ENCODE measurements at regions not wholly inside any gene's neighbourhood (a gene's known extent, or its start where the extent isn't known, plus 50 kb on each side); places are given as distances from the start of the nearest gene placed in this dataset.

- TF ChIP-seq, protein P1, sequence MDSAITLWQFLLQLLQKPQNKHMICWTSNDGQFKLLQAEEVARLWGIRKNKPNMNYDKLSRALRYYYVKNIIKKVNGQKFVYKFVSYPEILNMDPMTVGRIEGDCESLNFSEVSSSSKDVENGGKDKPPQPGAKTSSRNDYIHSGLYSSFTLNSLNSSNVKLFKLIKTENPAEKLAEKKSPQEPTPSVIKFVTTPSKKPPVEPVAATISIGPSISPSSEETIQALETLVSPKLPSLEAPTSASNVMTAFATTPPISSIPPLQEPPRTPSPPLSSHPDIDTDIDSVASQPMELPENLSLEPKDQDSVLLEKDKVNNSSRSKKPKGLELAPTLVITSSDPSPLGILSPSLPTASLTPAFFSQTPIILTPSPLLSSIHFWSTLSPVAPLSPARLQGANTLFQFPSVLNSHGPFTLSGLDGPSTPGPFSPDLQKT (IDR thresholded peaks at IDR 0.05; ENCODE audit: borderline replicate concordance, low read depth, low read length): no peak
- TF ChIP-seq ZNF623 (tag by site-specific recombination; IDR thresholded peaks at IDR 0.05) (no peak), ZNF660 (tag by site-specific recombination; IDR thresholded peaks at IDR 0.05) (no peak)
Observed at GRCh38 chr13:107293924-107294323, 726.0 kb upstream of the ARGLU1 start (continued).

GRCh38 chr13:107291875-107292274, 723.9 kb upstream of the ARGLU1 start:
- TF ChIP-seq, protein P2, sequence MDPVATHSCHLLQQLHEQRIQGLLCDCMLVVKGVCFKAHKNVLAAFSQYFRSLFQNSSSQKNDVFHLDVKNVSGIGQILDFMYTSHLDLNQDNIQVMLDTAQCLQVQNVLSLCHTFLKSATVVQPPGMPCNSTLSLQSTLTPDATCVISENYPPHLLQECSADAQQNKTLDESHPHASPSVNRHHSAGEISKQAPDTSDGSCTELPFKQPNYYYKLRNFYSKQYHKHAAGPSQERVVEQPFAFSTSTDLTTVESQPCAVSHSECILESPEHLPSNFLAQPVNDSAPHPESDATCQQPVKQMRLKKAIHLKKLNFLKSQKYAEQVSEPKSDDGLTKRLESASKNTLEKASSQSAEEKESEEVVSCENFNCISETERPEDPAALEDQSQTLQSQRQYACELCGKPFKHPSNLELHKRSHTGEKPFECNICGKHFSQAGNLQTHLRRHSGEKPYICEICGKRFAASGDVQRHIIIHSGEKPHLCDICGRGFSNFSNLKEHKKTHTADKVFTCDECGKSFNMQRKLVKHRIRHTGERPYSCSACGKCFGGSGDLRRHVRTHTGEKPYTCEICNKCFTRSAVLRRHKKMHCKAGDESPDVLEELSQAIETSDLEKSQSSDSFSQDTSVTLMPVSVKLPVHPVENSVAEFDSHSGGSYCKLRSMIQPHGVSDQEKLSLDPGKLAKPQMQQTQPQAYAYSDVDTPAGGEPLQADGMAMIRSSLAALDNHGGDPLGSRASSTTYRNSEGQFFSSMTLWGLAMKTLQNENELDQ (tag by site-specific recombination; IDR thresholded peaks at IDR 0.05; ENCODE audit: low read depth): no peak
- TF ChIP-seq ZNF114 (tag by site-specific recombination; IDR thresholded peaks at IDR 0.05) (no peak), MZF1 (tag by site-specific recombination; IDR thresholded peaks at IDR 0.05; ENCODE audit: borderline replicate concordance) (no peak), ZNF624 (tag by site-specific recombination; IDR thresholded peaks at IDR 0.05) (no peak), ZNF121 (tag by site-specific recombination; IDR thresholded peaks at IDR 0.05) (no peak), ZNF19 (tag by site-specific recombination; IDR thresholded peaks at IDR 0.05; ENCODE audit: low read depth) (no peak), SETDB1 (IDR thresholded peaks at IDR 0.05; ENCODE audit: insufficient read length, low read length) (no peak), ZNF658 (tag by site-specific recombination; IDR thresholded peaks at IDR 0.05) (no peak), KLF9 (tag by site-specific recombination; IDR thresholded peaks at IDR 0.05; ENCODE audit: low read depth) (no peak), ZNF416 (tag by site-specific recombination; IDR thresholded peaks at IDR 0.05) (no peak), ZNF335 (tag by site-specific recombination; conservative IDR thresholded peaks at IDR 0.05) (no peak), ZNF560 (tag by site-specific recombination; IDR thresholded peaks at IDR 0.05; ENCODE audit: borderline replicate concordance) (no peak)
- TF ChIP-seq, protein P3, sequence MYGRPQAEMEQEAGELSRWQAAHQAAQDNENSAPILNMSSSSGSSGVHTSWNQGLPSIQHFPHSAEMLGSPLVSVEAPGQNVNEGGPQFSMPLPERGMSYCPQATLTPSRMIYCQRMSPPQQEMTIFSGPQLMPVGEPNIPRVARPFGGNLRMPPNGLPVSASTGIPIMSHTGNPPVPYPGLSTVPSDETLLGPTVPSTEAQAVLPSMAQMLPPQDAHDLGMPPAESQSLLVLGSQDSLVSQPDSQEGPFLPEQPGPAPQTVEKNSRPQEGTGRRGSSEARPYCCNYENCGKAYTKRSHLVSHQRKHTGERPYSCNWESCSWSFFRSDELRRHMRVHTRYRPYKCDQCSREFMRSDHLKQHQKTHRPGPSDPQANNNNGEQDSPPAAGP (tag by site-specific recombination; IDR thresholded peaks at IDR 0.05): no peak
- TF ChIP-seq, protein P4, sequence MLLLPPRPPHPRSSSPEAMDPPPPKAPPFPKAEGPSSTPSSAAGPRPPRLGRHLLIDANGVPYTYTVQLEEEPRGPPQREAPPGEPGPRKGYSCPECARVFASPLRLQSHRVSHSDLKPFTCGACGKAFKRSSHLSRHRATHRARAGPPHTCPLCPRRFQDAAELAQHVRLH (tag by site-specific recombination; IDR thresholded peaks at IDR 0.05): no peak
- POLR2A ChIA-PET: no interaction called here
- Histone ChIP-seq H3K9me3 (ENCODE audit: control insufficient read depth, insufficient read depth, low read depth, low read length) (no peaks in the 10 kb centered on the region), H3K4me1 (ENCODE audit: control insufficient read depth, insufficient read depth, low read length) (no peaks in the 10 kb centered on the region), H3K36me3 (ENCODE audit: control insufficient read depth in 2 of 2, insufficient read depth in 1 of 2, low read length in 2 of 2) (no peaks in the 10 kb centered on the region), H3K27ac (ENCODE audit: extremely low read depth, low read depth, low read length) (no peak overlapping the region), H3K4me3 (ENCODE audit: low read depth, low read length) (no peak overlapping the region)
- CTCF ChIA-PET: interaction anchor here (0.7 kb wide), 1 partner anchor 165 kb away, joined by 3 read pairs; no protein-coding TSS in a partner anchor

DNA sequence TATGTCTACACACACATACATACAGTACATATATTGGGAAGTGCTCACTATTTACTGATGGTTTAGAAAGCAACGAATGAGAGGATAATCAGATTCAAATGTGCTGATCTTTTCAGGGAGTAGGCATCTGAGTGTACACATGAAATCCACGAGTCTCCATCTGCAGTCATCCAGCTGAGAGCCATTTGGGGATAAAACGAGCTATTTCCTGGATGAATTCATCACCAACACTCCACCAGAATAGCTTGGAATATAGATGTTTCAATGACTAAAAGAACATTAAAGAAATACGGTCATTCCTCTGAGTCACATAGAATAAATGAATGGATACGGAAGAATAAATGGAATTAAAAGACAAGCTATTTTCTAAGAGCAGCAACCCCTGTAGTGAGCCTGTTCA, 721.6 kb upstream of the ARGLU1 start:
- H3K27ac ChIP-seq (ENCODE audit: extremely low read depth, low read depth, low read length): no peak overlapping the region
- no peaks in the 10 kb centered on the region for H3K36me3 ChIP-seq (ENCODE audit: control insufficient read depth in 2 of 2, insufficient read depth in 1 of 2, low read length in 2 of 2)
- ChIA-PET CTCF (no interaction called here), POLR2A (no interaction called here)
- no peak overlapping the region for H3K4me3 ChIP-seq (ENCODE audit: low read depth, low read length)
- no peaks in the 10 kb centered on the region for H3K4me1 ChIP-seq (ENCODE audit: control insufficient read depth, insufficient read depth, low read length)
- H3K9me3 ChIP-seq (ENCODE audit: control insufficient read depth, insufficient read depth, low read depth, low read length): no peaks in the 10 kb centered on the region
- TF ChIP-seq MZF1 (tag by site-specific recombination; IDR thresholded peaks at IDR 0.05; ENCODE audit: borderline replicate concordance) (no peak), HIC1 (tag by site-specific recombination; IDR thresholded peaks at IDR 0.05) (no peak), ZNF221 (tag by site-specific recombination; IDR thresholded peaks at IDR 0.05; ENCODE audit: borderline replicate concordance) (no peak), ZNF132 (tag by site-specific recombination; IDR thresholded peaks at IDR 0.05; ENCODE audit: borderline replicate concordance) (no peak), AEBP2 (tag by site-specific recombination; IDR thresholded peaks at IDR 0.05; ENCODE audit: borderline replicate concordance) (no peak), ZNF777 (tag by site-specific recombination; IDR thresholded peaks at IDR 0.05; ENCODE audit: borderline replicate concordance) (no peak), ZNF404 (tag by site-specific recombination; IDR thresholded peaks at IDR 0.05) (no peak), GLIS2 (tag by site-specific recombination; IDR thresholded peaks at IDR 0.05) (no peak), SCRT1 (tag by site-specific recombination; IDR thresholded peaks at IDR 0.05; ENCODE audit: borderline replicate concordance) (no peak), ZNF785 (tag by site-specific recombination; IDR thresholded peaks at IDR 0.05) (no peak)
- TF ChIP-seq, protein P4 (tag by site-specific recombination; IDR thresholded peaks at IDR 0.05): no peak
